ENCODE measurements at regions not wholly inside any gene's neighbourhood (a gene's known extent, or its start where the extent isn't known, plus 50 kb on each side); places are given as distances from the start of the nearest gene placed in this dataset.

- DNase-seq (ENCODE audit: low spot score): no peak
- in situ Hi-C loops (cut with MboI; ENCODE audit: low pct_unique_long_range_greater_than_20kb, low sequenced_read_pairs, unreplicated experiment): no loop called here
- TF ChIP-seq CTCF (IDR thresholded peaks at IDR 0.05; ENCODE audit: extremely low read depth, insufficient read depth, missing control alignments): no peak
Measured at GRCh38 chr13:64428196-64428595, 2801.9 kb downstream of the PCDH9 start.

GRCh38 chr13:64423467-64423866 lies 2806.7 kb downstream of the PCDH9 start:
- TF ChIP-seq CTCF (IDR thresholded peaks at IDR 0.05; ENCODE audit: extremely low read depth, insufficient read depth, missing control alignments): no peak
- DNase-seq (ENCODE audit: low spot score): no peak
- in situ Hi-C loops (cut with MboI; ENCODE audit: low pct_unique_long_range_greater_than_20kb, low sequenced_read_pairs, unreplicated experiment): no loop called here

DNA sequence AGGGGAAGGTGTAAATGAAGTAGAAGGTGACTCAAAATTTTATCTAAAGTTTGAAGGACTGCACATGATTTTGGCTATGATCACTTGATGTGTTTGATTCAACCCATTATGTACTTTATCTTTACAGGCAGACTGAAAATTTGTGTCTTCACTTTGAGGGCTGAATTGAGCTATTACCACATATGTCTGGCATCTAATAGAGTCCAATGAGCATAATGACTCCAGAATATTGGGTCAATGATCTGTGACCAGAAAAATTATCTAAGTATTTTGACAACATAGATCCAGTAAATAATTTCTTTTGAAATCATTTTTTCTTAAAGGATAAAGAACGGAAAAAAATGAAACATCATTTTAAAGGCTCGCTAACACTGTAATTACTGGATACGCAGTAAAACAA lies 2810.0 kb downstream of the PCDH9 start:
- no peak for TF ChIP-seq CTCF (IDR thresholded peaks at IDR 0.05; ENCODE audit: extremely low read depth, insufficient read depth, missing control alignments)
- in situ Hi-C loops (cut with MboI; ENCODE audit: low pct_unique_long_range_greater_than_20kb, low sequenced_read_pairs, unreplicated experiment): no loop called here

DNA sequence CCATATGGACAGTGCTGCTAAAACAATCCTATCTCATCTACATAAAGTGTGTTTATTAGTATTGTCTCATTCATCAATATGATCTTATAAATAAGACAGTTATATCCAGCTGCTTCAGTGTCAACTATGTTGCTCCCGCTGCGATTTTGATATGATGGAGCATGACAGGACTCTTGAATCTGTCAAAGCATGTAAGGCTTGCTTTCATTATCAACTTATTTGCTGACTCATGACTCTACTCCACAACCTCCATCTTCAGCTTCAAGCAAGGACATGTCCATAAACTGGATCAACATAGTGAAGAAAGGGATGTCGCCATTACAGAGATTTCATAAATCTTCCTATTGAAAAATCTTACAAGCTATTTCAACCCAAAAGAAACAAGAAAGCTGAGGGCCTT lies 2812.6 kb downstream of the PCDH9 start:
- DNase-seq (ENCODE audit: low spot score): no peak
- no peak for TF ChIP-seq CTCF (IDR thresholded peaks at IDR 0.05; ENCODE audit: extremely low read depth, insufficient read depth, missing control alignments)
- in situ Hi-C loops (cut with MboI; ENCODE audit: low pct_unique_long_range_greater_than_20kb, low sequenced_read_pairs, unreplicated experiment): no loop called here

More for the DNA sequence above, 2810.0 kb downstream of the PCDH9 start:
- DNase-seq (ENCODE audit: low spot score): no peak

GRCh38 chr13:64414381-64414780 lies 2815.8 kb downstream of the PCDH9 start:
- TF ChIP-seq CTCF (IDR thresholded peaks at IDR 0.05; ENCODE audit: extremely low read depth, insufficient read depth, missing control alignments): no peak
- no peak for DNase-seq (ENCODE audit: low spot score)
- in situ Hi-C loops (cut with MboI; ENCODE audit: low pct_unique_long_range_greater_than_20kb, low sequenced_read_pairs, unreplicated experiment): no loop called here

- no peak for TF ChIP-seq CTCF (IDR thresholded peaks at IDR 0.05; ENCODE audit: extremely low read depth, insufficient read depth, missing control alignments)
- no peak for DNase-seq (ENCODE audit: low spot score)
- in situ Hi-C loops (cut with MboI; ENCODE audit: low pct_unique_long_range_greater_than_20kb, low sequenced_read_pairs, unreplicated experiment): no loop called here
Measured at GRCh38 chr13:64413529-64413928, 2816.6 kb downstream of the PCDH9 start.

All from GM13977 (cell line).